ENCODE measurements at regions not wholly inside any gene's neighbourhood (a gene's known extent, or its start where the extent isn't known, plus 50 kb on each side); places are given as distances from the start of the nearest gene placed in this dataset.
"Not testable (repeated sequence)": the region's sequence is repeated elsewhere in the genome, so short reads cannot be mapped to it uniquely, and the experiment has no call there.

DNA sequence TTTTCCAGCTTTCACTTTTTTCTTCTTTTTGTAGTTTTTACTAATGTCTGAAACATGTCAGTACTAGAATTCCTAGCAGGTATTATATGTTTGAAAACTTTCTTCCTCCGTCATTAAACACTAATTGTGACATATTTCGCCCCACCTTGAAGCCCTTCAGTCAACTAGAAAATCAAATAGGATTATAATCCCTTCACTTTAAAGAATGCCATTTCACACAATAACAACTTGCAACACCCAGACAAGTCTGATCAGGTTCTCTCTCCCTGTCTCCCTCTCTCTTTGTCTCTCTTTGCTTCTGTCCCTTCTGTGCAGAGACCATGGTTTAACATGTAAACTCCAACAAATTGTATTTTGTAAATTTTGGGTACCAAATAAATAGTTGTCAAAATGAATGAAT, 373.5 kb downstream of the SEMA3D start:
- DNase-seq: no peak

DNA sequence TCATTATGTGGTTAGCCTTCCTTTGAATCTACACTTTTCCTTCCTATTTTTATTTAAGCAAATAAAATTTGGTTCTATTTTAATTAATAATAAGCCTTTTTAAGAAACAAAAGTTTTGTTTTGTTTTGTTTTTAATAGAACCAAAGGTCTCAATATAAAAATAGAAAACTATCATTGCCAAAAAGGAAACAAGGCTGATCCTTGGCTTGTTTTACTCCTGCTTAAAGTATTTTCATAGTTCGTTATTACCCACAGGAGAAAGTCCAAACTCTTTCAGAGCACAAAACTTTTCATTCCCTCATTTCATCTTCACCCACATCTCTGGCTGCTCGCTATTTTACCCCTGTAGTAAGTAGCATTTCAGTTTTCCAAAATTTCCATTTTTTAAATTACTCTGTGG, 374.8 kb downstream of the SEMA3D start:
- DNase-seq: no peak

- DNase-seq: no peak
Observed at GRCh38 chr7:84811362-84811761, 375.5 kb downstream of the SEMA3D start.

GRCh38 chr7:84809877-84810276, 377.0 kb downstream of the SEMA3D start:
- no peak for DNase-seq

GRCh38 chr7:84803979-84804378, 382.9 kb downstream of the SEMA3D start:
- DNase-seq: no peak

GRCh38 chr7:84801396-84801795, 385.5 kb downstream of the SEMA3D start:
- DNase-seq: no peak

DNA sequence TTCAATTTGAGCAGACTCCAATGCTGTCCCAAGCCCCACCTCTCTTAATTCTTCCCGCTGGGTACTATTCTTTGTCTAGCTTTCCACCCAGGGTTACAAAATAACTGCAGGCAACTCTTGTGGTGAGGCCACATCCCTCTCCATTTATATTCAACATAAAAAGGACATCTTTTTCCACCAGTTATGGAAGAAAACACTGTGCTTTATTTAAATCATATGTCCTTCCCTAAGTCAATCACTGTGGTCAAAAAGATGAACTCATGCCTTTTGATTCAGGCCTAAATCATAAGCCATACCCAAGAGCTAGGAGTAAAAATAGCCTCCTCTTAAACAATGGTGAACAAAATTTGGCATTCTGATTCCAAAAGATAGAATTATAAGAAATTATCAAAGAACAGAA, 386.0 kb downstream of the SEMA3D start:
- no peak for DNase-seq

GRCh38 chr7:84799106-84799505, 387.8 kb downstream of the SEMA3D start:
- DNase-seq: no peak

DNA sequence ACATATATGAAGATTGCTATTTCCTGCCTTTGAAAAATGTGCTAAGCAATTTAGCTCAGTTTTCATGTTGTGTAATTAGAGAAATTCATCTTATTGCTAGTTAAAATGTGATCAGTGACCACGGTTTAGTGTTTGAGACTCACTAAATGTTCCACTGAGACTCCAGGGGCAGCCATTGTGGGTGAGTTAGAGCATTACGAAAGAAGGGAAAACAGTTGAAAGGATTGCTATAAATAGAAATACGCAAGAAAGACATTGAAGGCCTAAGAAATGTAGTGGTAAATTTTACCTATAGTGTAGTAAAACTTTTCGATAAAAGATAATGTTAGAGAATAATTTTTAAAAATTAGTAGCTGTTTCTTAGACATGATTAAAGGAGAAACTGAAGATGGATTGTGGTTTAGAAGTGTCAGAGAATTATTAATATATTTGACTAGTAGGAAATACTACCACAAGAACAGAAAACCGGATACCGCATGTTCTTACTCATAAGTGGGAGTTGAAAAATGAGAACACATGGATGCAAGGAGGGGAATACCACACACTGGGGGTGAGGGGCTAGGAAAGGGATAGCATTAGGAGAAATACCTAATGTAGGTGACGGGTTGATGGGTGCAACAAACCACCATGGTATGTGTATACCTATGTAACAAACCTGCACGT, 394.5 kb downstream of the SEMA3D start:
- DNase-seq: no peak

GRCh38 chr7:84790882-84791281, 396.0 kb downstream of the SEMA3D start:
- DNase-seq: no peak

- no peak for DNase-seq
Observed at GRCh38 chr7:84786073-84786472, 400.8 kb downstream of the SEMA3D start.

- no peak for DNase-seq
Observed at GRCh38 chr7:84784450-84784849, 402.4 kb downstream of the SEMA3D start.

DNA sequence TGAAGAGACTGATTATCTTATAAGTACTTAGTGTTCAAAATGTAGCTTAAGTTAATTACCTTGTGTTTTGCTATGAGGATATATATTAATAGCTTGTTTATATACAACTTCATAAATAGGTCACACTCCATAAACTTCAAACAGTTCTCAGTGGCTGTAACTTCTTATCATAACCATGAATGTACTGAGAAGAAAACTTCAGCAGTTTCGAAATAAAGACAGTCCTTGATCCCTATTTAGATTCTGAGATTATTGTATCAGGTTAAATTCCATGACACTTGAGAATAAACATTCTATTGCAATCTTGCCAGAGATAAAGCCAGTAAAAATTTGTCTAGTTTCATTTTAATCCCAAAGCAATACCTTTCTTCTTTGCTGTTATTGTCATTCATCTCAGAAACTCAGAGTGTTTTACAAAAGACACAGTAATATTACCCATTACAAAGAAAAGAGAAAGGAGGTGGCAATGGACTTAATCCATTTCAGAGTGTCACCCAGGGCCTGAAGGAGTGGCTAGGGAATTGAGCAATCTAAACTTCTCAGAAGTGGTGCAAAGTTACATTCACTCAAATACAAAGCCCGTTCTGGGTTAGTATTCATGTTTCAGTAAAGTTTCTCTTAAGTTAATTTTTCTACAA, 403.6 kb downstream of the SEMA3D start:
- DNase-seq: no peak

DNA sequence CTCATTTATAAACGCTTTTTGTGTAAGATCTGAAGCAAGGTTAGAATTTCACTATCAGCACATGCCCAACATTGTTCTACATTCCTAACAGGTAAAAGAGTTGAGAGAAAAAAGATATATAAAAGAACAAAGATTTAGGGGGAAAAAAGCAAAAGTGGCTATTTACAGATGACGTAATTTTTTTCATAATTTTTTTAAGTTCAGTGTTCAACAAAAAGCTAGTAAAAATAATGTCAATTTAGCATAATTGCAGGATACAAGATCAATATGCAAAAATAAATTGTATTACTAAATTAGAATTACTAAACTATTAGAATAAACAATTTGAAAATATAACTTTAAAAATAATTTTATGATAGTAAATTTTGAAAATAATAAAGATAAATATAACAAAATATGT, 405.0 kb downstream of the SEMA3D start:
- no peak for DNase-seq

DNA sequence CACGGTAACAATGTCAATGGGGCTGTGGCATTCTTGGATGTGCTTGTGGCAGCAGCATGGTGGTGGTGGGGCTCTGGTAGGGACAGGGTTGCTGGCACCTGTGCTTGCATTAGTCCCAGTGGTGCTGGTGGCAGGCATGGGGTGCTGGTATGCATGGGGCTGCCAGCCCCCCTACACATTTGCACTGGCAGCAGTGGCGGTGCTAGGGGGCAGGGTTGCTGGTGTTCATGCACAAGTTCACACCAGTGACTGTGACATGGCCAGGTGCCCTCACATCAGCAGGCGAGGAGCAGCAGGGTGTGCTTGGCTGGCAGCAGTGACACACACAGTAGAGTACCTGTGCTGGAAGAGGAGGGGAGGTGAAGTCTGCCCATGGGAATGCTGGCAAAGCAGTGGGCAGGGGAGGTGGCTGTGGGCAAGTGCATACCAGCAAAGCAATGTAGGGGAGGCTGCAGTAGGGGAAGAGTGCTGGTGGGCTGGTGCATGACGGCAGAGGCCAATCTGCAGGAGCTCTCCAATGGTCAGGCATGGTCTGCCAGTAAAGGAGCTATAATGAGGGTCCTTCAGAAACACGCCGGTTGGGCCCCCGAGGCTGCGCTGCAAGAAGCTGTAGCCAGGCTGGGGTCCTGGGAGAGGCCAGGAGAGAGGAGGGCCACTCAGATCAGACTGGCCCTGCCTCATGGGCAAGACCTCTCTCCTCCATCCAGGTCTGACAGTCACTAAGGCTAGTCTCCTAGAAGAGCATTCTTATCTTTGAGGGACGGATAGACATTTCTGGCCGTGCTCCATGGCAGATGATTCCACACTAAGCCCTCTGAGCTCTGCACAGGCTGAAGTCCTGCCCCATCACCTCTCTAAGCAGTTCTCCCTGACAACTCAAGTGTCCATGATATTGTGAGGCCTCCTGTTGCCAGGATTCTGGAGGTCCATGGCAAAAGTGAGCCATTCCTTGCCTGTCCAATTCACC, 406.4 kb downstream of the SEMA3D start:
- no peak for DNase-seq

DNA sequence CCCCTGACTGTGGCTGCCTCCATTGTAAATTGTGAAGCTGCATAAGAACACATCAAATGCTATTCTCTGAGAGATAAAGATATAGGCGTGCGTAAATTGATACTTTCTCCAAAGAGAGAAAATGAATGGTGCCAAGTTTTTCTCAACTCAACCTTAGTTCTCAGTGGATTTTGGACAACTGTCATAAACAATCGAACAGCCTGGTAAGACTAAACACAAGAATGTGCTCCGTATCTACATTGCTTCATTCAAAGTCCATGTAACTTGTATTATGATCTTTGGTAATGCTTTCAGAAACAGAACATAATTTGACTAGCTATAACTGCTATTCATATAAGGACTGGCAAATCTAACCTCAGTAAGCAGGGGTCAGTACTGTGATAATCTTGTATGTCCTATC, 429.1 kb downstream of the SEMA3D start:
- DNase-seq: no peak

- DNase-seq: no peak
Observed at GRCh38 chr7:84746353-84746752, 440.5 kb downstream of the SEMA3D start.

DNA sequence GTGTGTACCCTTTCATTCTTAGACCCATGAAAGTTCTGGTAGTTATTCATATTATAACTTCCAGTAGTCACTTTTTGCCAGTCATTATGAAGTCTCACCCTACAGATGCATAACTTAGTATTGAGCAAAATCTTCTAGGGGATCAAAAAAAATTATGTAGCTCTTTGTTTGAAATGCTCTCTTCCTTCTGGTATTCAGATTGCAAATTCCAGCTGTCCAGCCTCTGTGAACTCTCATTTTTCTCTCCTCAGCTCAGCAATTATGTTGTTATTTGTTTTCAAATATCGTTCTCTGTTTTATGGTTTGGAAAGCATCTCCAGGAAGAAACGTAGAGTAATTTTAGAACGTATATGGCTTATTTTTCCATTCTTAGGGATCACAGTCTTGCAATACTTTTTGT, 442.5 kb downstream of the SEMA3D start:
- DNase-seq: no peak

GRCh38 chr7:84738583-84739150, 448.2 kb downstream of the SEMA3D start:
- no peak for DNase-seq

GRCh38 chr7:84735677-84736076, 451.2 kb downstream of the SEMA3D start:
- DNase-seq: no peak

- DNase-seq: no peak
Observed at GRCh38 chr7:84735011-84735410, 451.8 kb downstream of the SEMA3D start.

GRCh38 chr7:84733976-84734375, 452.9 kb downstream of the SEMA3D start:
- not testable (repeated sequence) for DNase-seq

DNA sequence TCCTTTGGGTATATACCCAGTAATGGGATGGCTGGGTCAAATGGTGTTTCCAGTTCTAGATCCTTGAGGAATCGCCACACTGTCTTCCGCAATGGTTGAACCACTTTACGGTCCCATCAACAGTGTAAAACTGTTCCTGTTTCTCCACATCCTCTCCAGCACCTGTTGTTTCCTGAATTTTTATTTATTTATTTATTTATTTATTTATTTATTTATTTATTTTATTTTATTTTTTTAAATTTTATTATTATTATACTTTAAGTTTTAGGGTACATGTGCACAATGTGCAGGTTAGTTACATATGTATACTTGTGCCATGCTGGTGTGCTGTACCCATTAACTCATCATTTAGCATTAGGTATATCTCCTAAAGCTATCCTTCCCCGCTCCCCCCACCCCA, 456.0 kb downstream of the SEMA3D start:
- DNase-seq: not testable (repeated sequence)
